Adrenal gland (tissue), 9 donors: ENCODE measurements at regions not wholly inside any gene's neighbourhood (a gene's known extent, or its start where the extent isn't known, plus 50 kb on each side); places are given as distances from the start of the nearest gene placed in this dataset.

Source experiments
- DNase-seq, 7 donors: peaks; one replicate each; pipeline ENCODE4 v3.0.0-alpha.2; 2019 to 2020
- H3K27ac ChIP-seq, 5 donors: fragments of 200-600 bp; sonication (generic) in 4 of 5; 1 replicate in 3 of 5; 2 replicates in 2 of 5; pipeline versions ENCODE4 v1.5.1 to v1.8.0; 2016 to 2020; ENCODE audit warnings: mild to moderate bottlenecking in 1 of 5
- H3K27me3 ChIP-seq: fragments of 200-600 bp; 2 replicates; pipeline ENCODE4 v1.8.0; 2021
- H3K36me3 ChIP-seq, 2 donors: fragments of 200-600 bp; replicated peaks in 1 of 2; 1 replicate in 1 of 2; 2 replicates in 1 of 2; pipeline versions ENCODE4 v1.5.1 to v1.8.0; 2018 to 2022
- H3K4me1 ChIP-seq, 2 donors: fragments of 200-600 bp; replicated peaks in 1 of 2; 1 replicate in 1 of 2; 2 replicates in 1 of 2; pipeline versions ENCODE4 v1.5.1 to v1.8.0; 2018 to 2021
- H3K4me3 ChIP-seq, 4 donors: fragments of 200-600 bp; sonication (generic) in 3 of 4; one replicate each; pipeline ENCODE4 v1.5.1; 2016 to 2018
- H3K9me3 ChIP-seq, 3 donors: fragments of 200-600 bp; sonication (generic) in 1 of 3; replicated peaks in 1 of 3; 1 replicate in 2 of 3; 2 replicates in 1 of 3; pipeline versions ENCODE4 v1.5.1 to v1.8.0; 2016 to 2021
- POLR2A ChIP-seq, 2 donors: fragments of 450-650 bp; IDR thresholded peaks; one replicate each; pipeline ENCODE4 v1.6.1; 2017; ENCODE audit warnings: antibody characterized with exemption in 2 of 2, mild to moderate bottlenecking in 2 of 2, moderate library complexity in 1 of 2
- WGBS, 4 donors: extraction: QIAGEN DNeasy Blood & Tissue Kit in 2 of 4; methylation state at CpG; one replicate each; pipeline versions ENCODE4 v1.1.5 to v1.1.7; 2013 to 2017; 5-methylcytosine and 5-hydroxymethylcytosine counted together
- intact Hi-C, 2 donors: fragments of 100-400 bp; cut with DNase I; formaldehyde crosslinking; loops; one replicate each; pipeline versions ENCODE4 v1.14.1 to v1.15.0; 2022 to 2023
- TF ChIP-seq, protein P1 (sequence below), 6 experiments: fragments of 450-650 bp in 4 of 6; fragments of 200-600 bp in 2 of 6; sonication (generic) in 1 of 6; IDR thresholded peaks; 1 replicate in 5 of 6; 2 replicates in 1 of 6; pipeline versions ENCODE4 v1.5.1 to v1.8.0; 2016 to 2021; ENCODE audit warnings: antibody characterized with exemption in 6 of 6, mild to moderate bottlenecking in 2 of 6, moderate library complexity in 1 of 6
- donor health status: healthy with polysubstance abuse.
- donor health status: Bipolar disorder and iron deficiency.
- donor health status: DM: yes; HTN: yes; CAD: no.
- donor health status: DM: no; HTN: no; CAD: no.
- donor health status: DM: no; HTN: no; CAD: no.

DNA sequence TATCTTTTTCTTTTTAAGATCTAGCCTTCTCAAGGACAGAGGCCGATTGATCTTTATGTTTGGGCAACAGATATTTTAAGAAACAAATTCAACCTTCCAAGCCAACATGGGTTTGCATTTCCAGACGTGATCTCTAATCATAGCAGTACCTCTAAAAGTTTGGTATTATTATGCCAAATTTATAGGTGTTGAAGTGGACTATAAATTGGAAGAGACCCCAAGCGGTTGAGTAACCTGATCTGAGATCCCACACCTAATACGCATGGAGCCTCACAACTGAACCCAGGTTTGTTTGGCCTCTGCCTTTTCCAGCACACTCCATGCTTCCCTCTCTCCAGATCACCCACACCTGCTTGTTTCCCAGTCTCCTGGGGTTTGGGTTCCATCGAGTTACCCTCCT is 116.5 kb downstream of the DDX1 start:
- no peak for DNase-seq
- no peaks in the 10 kb centered on the region for H3K9me3 ChIP-seq
- no peak overlapping the region for H3K27ac ChIP-seq
- H3K36me3 ChIP-seq: no peaks in the 10 kb centered on the region
- H3K4me3 ChIP-seq: no peak overlapping the region
- intact Hi-C loops: no loop called here
- no peak for TF ChIP-seq POLR2A (IDR thresholded peaks at IDR 0.05)
- TF ChIP-seq, protein P1, sequence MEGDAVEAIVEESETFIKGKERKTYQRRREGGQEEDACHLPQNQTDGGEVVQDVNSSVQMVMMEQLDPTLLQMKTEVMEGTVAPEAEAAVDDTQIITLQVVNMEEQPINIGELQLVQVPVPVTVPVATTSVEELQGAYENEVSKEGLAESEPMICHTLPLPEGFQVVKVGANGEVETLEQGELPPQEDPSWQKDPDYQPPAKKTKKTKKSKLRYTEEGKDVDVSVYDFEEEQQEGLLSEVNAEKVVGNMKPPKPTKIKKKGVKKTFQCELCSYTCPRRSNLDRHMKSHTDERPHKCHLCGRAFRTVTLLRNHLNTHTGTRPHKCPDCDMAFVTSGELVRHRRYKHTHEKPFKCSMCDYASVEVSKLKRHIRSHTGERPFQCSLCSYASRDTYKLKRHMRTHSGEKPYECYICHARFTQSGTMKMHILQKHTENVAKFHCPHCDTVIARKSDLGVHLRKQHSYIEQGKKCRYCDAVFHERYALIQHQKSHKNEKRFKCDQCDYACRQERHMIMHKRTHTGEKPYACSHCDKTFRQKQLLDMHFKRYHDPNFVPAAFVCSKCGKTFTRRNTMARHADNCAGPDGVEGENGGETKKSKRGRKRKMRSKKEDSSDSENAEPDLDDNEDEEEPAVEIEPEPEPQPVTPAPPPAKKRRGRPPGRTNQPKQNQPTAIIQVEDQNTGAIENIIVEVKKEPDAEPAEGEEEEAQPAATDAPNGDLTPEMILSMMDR (IDR thresholded peaks at IDR 0.05): no peak
- 69 to 75% (median 73%) methylated on average over 5 of the region's 5 CpGs for WGBS, 4 donors
- no peaks in the 10 kb centered on the region for H3K27me3 ChIP-seq
- H3K4me1 ChIP-seq: no peaks in the 10 kb centered on the region

DNA sequence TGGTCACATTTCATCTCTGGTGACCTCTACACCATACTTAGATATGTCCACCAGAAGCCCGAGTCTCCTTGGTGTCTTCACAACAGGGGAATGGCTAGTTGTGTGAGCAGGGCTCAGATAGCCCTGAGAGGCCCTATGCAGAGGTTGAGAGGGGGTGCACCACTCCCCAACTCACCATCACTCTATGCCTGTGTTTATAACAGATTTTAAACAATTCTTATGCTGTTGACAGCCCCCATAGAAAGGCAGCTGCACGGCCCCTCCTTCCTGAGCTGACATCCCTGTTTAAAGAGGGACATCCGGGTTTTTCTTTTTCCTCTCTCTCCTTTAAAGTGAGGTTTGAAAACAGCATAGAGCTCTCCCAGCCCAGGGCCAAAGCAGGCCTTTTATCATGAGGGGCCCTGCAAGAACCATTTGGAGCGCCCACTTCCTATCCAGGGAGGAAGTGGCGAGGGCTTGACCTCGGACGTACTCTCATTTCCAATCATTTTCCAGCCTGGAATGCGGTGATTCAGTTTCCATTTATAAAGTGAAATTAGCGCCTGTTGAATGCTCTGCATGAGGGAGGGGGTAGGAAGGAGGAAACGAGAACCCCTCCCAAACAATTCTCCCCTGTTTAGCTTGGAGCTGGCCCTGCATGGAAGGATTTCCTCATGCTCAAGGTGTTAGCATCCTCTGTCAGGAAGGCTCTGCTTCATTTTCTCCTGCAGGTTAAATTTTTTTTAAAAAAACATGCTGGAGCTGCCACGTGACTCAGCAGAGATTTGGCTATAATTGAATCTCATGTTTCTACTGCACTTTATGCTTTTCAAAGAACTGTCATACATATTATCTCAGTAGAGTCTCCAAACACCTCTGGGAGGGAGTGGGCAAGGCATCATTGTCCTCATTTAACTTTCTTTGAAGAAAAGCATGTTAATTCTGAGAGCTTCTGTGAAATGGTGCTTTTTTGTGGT is 117.5 kb downstream of the DDX1 start:
- H3K27ac ChIP-seq: peak overlapping the region in 1 of 5 donors; percentile 22

DNA sequence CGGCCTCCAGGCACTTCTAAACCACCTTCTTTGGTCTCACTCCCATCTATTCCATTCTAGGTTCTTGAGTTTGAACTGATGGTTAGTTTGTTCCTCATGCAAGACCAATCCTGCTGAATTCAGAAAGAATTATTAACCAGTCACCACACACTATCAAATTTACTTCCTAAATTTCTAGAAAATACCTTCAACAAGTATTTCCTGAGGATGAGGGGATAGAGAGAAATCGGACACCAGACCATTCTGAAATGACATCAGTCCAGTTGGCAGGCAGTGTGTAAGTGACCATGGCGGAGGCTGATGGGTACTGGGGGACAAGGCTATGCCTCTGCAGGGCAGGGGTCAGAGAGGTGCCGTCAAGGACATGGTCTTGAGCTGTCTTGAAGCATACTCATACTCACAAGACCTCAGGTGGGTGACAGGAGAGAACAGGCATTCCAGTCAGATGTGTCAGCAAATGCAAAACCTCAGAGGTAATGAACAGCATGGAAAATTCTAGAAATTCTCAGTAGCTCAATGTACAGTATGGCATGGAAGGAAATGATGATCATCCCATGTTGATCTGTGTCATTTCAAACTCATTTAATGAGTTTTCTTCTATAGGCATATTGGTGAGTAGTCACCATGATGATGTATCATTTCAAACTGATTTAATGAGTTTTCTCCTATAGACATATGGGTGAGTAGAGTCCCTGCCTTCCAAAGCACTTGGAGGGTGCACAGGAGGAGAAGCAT is 119.6 kb downstream of the DDX1 start:
- no peaks in the 10 kb centered on the region for H3K4me1 ChIP-seq
- no peak overlapping the region for H3K27ac ChIP-seq
- 84 to 93% (median 88%) methylated on average over 4 of the region's 4 CpGs for WGBS, 4 donors
- H3K9me3 ChIP-seq: no peaks in the 10 kb centered on the region
- no peak for DNase-seq
- H3K36me3 ChIP-seq: no peaks in the 10 kb centered on the region
- intact Hi-C loops: no loop called here
- no peaks in the 10 kb centered on the region for H3K27me3 ChIP-seq
- TF ChIP-seq, protein P1 (IDR thresholded peaks at IDR 0.05): no peak
- no peak for TF ChIP-seq POLR2A (IDR thresholded peaks at IDR 0.05)
- H3K4me3 ChIP-seq: no peak overlapping the region

More for the DNA sequence above, 117.5 kb downstream of the DDX1 start:
- H3K9me3 ChIP-seq: no peaks in the 10 kb centered on the region
- no peaks in the 10 kb centered on the region for H3K4me1 ChIP-seq
- intact Hi-C loops: no loop called here
- TF ChIP-seq POLR2A (IDR thresholded peaks at IDR 0.05): no peak
- TF ChIP-seq, protein P1 (IDR thresholded peaks at IDR 0.05): no peak
- no peaks in the 10 kb centered on the region for H3K36me3 ChIP-seq
- no peaks in the 10 kb centered on the region for H3K27me3 ChIP-seq
- 56 to 68% (median 67%) methylated on average over 11 of the region's 11 CpGs for WGBS, 4 donors
- DNase-seq: peak in 3 of 7 donors; percentile 14 to 60 (median 29)
- H3K4me3 ChIP-seq: no peak overlapping the region

GRCh38 chr2:15712551-15713342 is 121.1 kb downstream of the DDX1 start:
- Histone ChIP-seq H3K4me3 (no peak overlapping the region), H3K27me3 (no peaks in the 10 kb centered on the region), H3K9me3 (no peaks in the 10 kb centered on the region), H3K27ac (no peak overlapping the region), H3K4me1 (no peaks in the 10 kb centered on the region), H3K36me3 (no peaks in the 10 kb centered on the region)
- 82 to 85% (median 84%) methylated on average over 7 of the region's 7 CpGs for WGBS, 4 donors
- intact Hi-C loops: no loop called here
- TF ChIP-seq, protein P1 (IDR thresholded peaks at IDR 0.05): no peak
- no peak for TF ChIP-seq POLR2A (IDR thresholded peaks at IDR 0.05)
- no peak for DNase-seq
